ENCODE measurements at regions not wholly inside any gene's neighbourhood (a gene's known extent, or its start where the extent isn't known, plus 50 kb on each side); places are given as distances from the start of the nearest gene placed in this dataset.

GRCh38 chr15:94027581-94027980, 203.8 kb upstream of the MCTP2 start:
- no peak for TF ChIP-seq CTCF (IDR thresholded peaks at IDR 0.05 in 4 of 5, conservative IDR thresholded peaks at IDR 0.05 in 1 of 5)
- no peak for TF ChIP-seq POLR2A (IDR thresholded peaks at IDR 0.05)

Data from gastrocnemius medialis (tissue), 4 donors.